ENCODE measurements at regions not wholly inside any gene's neighbourhood (a gene's known extent, or its start where the extent isn't known, plus 50 kb on each side); places are given as distances from the start of the nearest gene placed in this dataset.

GRCh38 chr20:52404671-52405070, 213.1 kb upstream of the ZFP64 start:
- TF ChIP-seq EP300 (IDR thresholded peaks at IDR 0.05) = no peak
- TF ChIP-seq, protein P1, sequence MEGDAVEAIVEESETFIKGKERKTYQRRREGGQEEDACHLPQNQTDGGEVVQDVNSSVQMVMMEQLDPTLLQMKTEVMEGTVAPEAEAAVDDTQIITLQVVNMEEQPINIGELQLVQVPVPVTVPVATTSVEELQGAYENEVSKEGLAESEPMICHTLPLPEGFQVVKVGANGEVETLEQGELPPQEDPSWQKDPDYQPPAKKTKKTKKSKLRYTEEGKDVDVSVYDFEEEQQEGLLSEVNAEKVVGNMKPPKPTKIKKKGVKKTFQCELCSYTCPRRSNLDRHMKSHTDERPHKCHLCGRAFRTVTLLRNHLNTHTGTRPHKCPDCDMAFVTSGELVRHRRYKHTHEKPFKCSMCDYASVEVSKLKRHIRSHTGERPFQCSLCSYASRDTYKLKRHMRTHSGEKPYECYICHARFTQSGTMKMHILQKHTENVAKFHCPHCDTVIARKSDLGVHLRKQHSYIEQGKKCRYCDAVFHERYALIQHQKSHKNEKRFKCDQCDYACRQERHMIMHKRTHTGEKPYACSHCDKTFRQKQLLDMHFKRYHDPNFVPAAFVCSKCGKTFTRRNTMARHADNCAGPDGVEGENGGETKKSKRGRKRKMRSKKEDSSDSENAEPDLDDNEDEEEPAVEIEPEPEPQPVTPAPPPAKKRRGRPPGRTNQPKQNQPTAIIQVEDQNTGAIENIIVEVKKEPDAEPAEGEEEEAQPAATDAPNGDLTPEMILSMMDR (IDR thresholded peaks at IDR 0.05) = no peak
- no peak for TF ChIP-seq POLR2A (IDR thresholded peaks at IDR 0.05)
- TF ChIP-seq POLR2AphosphoS5 (IDR thresholded peaks at IDR 0.05) = no peak
- Histone ChIP-seq H3K27ac (no peak overlapping the region), H3K4me3 (no peak overlapping the region), H3K4me1 (no peaks in the 10 kb centered on the region), H3K27me3 (no peaks in the 10 kb centered on the region), H3K36me3 (no peaks in the 10 kb centered on the region), H3K9me3 (no peaks in the 10 kb centered on the region)
- intact Hi-C loops (cut with DNase I) = no loop called here
- WGBS, 2 donors = 65% methylated on average over 3 of the region's 3 CpGs
- DNase-seq = no peak

DNA sequence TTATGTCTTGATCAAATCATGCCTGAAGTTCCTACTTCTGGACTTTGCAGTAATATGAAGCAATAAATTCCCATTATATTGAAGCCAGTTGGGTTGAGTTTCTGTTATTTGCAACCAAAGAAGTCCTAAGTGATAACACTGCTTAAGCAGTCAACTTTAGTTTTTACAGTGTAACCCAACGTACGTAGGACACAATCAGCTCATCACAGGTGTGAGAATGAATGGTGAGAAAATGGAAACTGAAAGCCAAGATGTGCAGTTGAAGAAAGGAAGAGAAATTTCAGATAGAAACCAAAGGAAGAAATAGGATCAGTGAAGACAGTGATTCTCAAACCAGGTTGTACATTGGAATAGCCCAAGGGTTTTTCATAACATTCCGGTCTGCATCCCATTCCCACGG, 211.4 kb upstream of the ZFP64 start:
- Histone ChIP-seq H3K36me3 (no peaks in the 10 kb centered on the region), H3K27me3 (no peaks in the 10 kb centered on the region), H3K27ac (no peak overlapping the region), H3K4me3 (no peak overlapping the region), H3K4me1 (no peaks in the 10 kb centered on the region), H3K9me3 (no peaks in the 10 kb centered on the region)
- TF ChIP-seq POLR2AphosphoS5 (IDR thresholded peaks at IDR 0.05) = no peak
- TF ChIP-seq, protein P1 (IDR thresholded peaks at IDR 0.05) = no peak
- TF ChIP-seq POLR2A (IDR thresholded peaks at IDR 0.05) = no peak
- TF ChIP-seq EP300 (IDR thresholded peaks at IDR 0.05) = no peak
- WGBS, 2 donors = 66 to 78% methylated on average over 4 of the region's 4 CpGs
- intact Hi-C loops (cut with DNase I) = no loop called here
- DNase-seq = no peak

DNA sequence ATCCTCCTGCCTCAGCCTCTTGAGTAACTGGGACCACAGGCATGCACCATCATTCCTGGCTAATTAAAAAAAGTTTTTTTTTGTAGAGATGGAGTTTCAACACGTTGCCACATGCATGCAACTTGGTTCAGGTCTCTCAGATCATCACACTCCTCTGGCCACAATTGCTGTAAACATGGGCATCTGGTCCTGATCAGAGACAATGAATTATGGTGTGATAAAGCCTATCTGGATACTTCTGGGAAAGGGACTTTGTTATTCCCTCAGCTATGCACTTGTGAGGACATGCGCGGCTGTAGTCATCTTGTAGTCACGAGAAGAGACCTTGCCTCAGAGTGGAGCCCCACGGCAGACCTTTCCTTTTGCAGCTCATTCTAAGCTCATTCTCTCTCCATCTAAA, 210.9 kb upstream of the ZFP64 start:
- H3K36me3 ChIP-seq = no peaks in the 10 kb centered on the region
- no peaks in the 10 kb centered on the region for H3K27me3 ChIP-seq
- H3K27ac ChIP-seq = no peak overlapping the region
- no peaks in the 10 kb centered on the region for H3K4me1 ChIP-seq
- no peak for DNase-seq
- H3K4me3 ChIP-seq = no peak overlapping the region
- intact Hi-C loops (cut with DNase I) = no loop called here
- 81 to 86% methylated on average over 5 of the region's 5 CpGs for WGBS, 2 donors
- H3K9me3 ChIP-seq = no peaks in the 10 kb centered on the region
- TF ChIP-seq POLR2A (IDR thresholded peaks at IDR 0.05) (no peak), EP300 (IDR thresholded peaks at IDR 0.05) (no peak), POLR2AphosphoS5 (IDR thresholded peaks at IDR 0.05) (no peak)
- TF ChIP-seq, protein P1 (IDR thresholded peaks at IDR 0.05) = no peak

- intact Hi-C loops (cut with DNase I) = no loop called here
- no peaks in the 10 kb centered on the region for H3K4me1 ChIP-seq
- no peaks in the 10 kb centered on the region for H3K36me3 ChIP-seq
- no peak overlapping the region for H3K4me3 ChIP-seq
- no peak for DNase-seq
- TF ChIP-seq, protein P1 (IDR thresholded peaks at IDR 0.05) = no peak
- TF ChIP-seq POLR2AphosphoS5 (IDR thresholded peaks at IDR 0.05) (no peak), EP300 (IDR thresholded peaks at IDR 0.05) (no peak), POLR2A (IDR thresholded peaks at IDR 0.05) (no peak)
- H3K27ac ChIP-seq = no peak overlapping the region
- 87 to 93% methylated on average over 1 of the region's 1 CpG for WGBS, 2 donors
- no peaks in the 10 kb centered on the region for H3K9me3 ChIP-seq
- no peaks in the 10 kb centered on the region for H3K27me3 ChIP-seq
Measured at GRCh38 chr20:52401431-52401830, 209.9 kb upstream of the ZFP64 start.

DNA sequence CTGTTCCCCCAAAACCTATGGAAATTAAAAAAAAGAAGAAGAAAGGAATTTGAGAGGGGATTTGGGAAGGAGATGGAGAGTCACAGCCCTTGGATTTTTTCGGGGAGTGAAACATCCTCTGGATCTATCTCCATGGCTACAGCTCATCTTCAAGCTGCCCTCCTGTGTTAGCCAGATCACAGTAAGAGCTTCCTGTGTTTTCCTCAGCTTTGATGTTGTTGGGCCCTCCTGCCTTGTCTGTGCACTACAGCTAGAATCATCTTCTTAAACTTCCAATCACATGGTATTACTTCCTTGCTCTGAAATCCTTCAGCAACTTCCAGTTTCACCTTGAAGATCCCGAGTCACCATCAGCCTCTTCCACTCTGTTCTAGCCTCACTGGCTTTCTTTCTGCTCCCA, 207.8 kb upstream of the ZFP64 start:
- Histone ChIP-seq H3K4me3 (no peak overlapping the region), H3K36me3 (no peaks in the 10 kb centered on the region), H3K27me3 (no peaks in the 10 kb centered on the region), H3K9me3 (no peaks in the 10 kb centered on the region), H3K4me1 (no peaks in the 10 kb centered on the region), H3K27ac (no peak overlapping the region)
- DNase-seq = no peak
- intact Hi-C loops (cut with DNase I) = no loop called here
- TF ChIP-seq, protein P1 (IDR thresholded peaks at IDR 0.05) = no peak
- no peak for TF ChIP-seq POLR2A (IDR thresholded peaks at IDR 0.05)
- TF ChIP-seq POLR2AphosphoS5 (IDR thresholded peaks at IDR 0.05) = no peak
- TF ChIP-seq EP300 (IDR thresholded peaks at IDR 0.05) = no peak
- 56 to 84% methylated on average over 2 of the region's 2 CpGs for WGBS, 2 donors
